Mesendoderm (in vitro differentiated cells): ENCODE measurements at regions not wholly inside any gene's neighbourhood (a gene's known extent, or its start where the extent isn't known, plus 50 kb on each side); places are given as distances from the start of the nearest gene placed in this dataset.

Experiments used
- DNase-seq: peaks from one replicate; pipeline ENCODE4 v3.0.0; 2013
- H2AK5ac ChIP-seq: 2 replicates; pipeline ENCODE4 v1.6.1; 2013; ENCODE audit warnings: low read length, inconsistent platforms
- H2BK120ac ChIP-seq: 2 replicates; pipeline ENCODE4 v1.6.1; 2013; ENCODE audit warnings: low read depth, mild to moderate bottlenecking, low read length, moderate library complexity, mixed read lengths
- H2BK15ac ChIP-seq: replicated peaks from 2 replicates; pipeline ENCODE4 v1.6.1; 2013; ENCODE audit warnings: low read depth, mild to moderate bottlenecking, moderate library complexity
- H2BK5ac ChIP-seq: 2 replicates; pipeline ENCODE4 v1.6.1; 2013; ENCODE audit warnings: low read length, inconsistent platforms
- H3K18ac ChIP-seq: 2 replicates; pipeline ENCODE4 v1.6.1; 2013; ENCODE audit warnings: mild to moderate bottlenecking, low read length, mixed read lengths
- H3K23ac ChIP-seq: one replicate; pipeline ENCODE4 v1.6.1; 2013; ENCODE audit warnings: low read length
- H3K27ac ChIP-seq: 2 replicates; pipeline ENCODE4 v1.5.1; 2013; ENCODE audit warnings: low read depth, mild to moderate bottlenecking, inconsistent platforms, low read length, moderate library complexity
- H3K27me3 ChIP-seq: 2 replicates; pipeline ENCODE4 v1.6.1; 2013; ENCODE audit warnings: low read length, control low read depth, mild to moderate bottlenecking, inconsistent platforms; ENCODE audit not compliant: insufficient read depth, poor library complexity
- H3K36me3 ChIP-seq: 2 replicates; pipeline ENCODE4 v1.6.1; 2013; ENCODE audit warnings: low read length, inconsistent platforms; ENCODE audit not compliant: control insufficient read depth, insufficient read depth
- H3K4ac ChIP-seq: one replicate; pipeline ENCODE4 v1.6.1; 2013; ENCODE audit warnings: low read depth, mild to moderate bottlenecking, low read length, moderate library complexity
- H3K4me1 ChIP-seq: 2 replicates; pipeline ENCODE4 v1.6.1; 2013; ENCODE audit warnings: low read depth, low read length, inconsistent platforms; ENCODE audit not compliant: control insufficient read depth
- H3K4me2 ChIP-seq: 2 replicates; pipeline ENCODE4 v1.6.1; 2013; ENCODE audit warnings: low read length
- H3K4me3 ChIP-seq: 2 replicates; pipeline ENCODE4 v1.5.1; 2013; ENCODE audit warnings: mild to moderate bottlenecking, low read length
- H3K56ac ChIP-seq: one replicate; pipeline ENCODE4 v1.6.1; 2013; ENCODE audit warnings: low read length
- H3K79me1 ChIP-seq: 2 replicates; pipeline ENCODE4 v1.6.1; 2013; ENCODE audit warnings: low read length, inconsistent platforms
- H3K79me2 ChIP-seq: 2 replicates; pipeline ENCODE4 v1.6.1; 2013; ENCODE audit warnings: mild to moderate bottlenecking, low read length; ENCODE audit not compliant: control insufficient read depth, insufficient read depth
- H3K9ac ChIP-seq: 2 replicates; pipeline ENCODE4 v1.6.1; 2013; ENCODE audit warnings: low read length, inconsistent platforms
- H4K5ac ChIP-seq: one replicate; pipeline ENCODE4 v1.6.1; 2013; ENCODE audit warnings: low read length
- H4K8ac ChIP-seq: one replicate; pipeline ENCODE4 v1.6.1; 2013; ENCODE audit warnings: low read depth, mild to moderate bottlenecking, control low read depth, low read length, moderate library complexity
- WGBS: extraction: QIAGEN DNeasy Blood & Tissue Kit; methylation state at CpG from one replicate; pipeline ENCODE4 v1.1.7; 2013; ENCODE audit warnings: low lambda C conversion rate, missing lambda C conversion rate; ENCODE audit not compliant: insufficient coverage; ENCODE audit errors: extremely low coverage; 5-methylcytosine and 5-hydroxymethylcytosine counted together

DNA sequence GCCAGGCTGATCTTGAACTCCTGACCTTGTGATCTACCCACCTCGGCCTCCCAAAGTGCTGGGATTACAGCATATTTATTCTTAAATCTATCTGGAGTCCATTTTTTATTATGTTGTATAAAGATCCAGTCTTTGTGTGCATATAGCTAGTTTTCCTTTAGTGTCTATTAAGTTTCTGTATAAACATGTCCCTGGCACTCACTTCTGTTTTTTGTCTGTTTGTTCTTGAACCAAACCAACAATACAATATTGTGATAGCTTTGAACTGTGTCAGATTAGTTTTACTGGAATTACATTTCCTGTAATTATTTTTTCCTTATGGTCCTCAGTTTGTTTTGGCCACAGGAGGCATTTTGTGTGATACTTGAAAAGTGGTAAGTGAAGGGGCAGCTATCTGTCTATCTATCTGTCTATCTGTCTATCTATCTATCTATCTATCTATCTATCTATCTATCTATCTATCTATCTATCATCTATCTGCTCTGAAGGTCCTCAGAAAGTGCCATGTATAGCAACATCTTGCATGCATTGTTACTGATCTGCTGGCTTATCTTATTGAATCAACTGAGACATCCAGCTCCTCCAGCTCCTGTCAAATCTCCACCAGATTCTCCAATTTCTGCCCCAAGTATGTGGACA, 70.9 kb upstream of the ACVR1 start:
- Histone ChIP-seq H3K4me3 (no peak overlapping the region), H3K9ac (no peak overlapping the region), H3K27me3 (no peaks in the 10 kb centered on the region), H3K23ac (no peak overlapping the region), H3K27ac (no peak overlapping the region), H3K4me1 (no peaks in the 10 kb centered on the region), H3K79me1 (no peaks in the 10 kb centered on the region), H4K8ac (no peak overlapping the region), H3K18ac (no peak overlapping the region), H4K5ac (no peak overlapping the region), H3K4me2 (no peak overlapping the region), H2BK120ac (no peak overlapping the region), H2BK5ac (no peak overlapping the region), H3K36me3 (no peaks in the 10 kb centered on the region), H2AK5ac (no peak overlapping the region), H2BK15ac (no peak overlapping the region), H3K79me2 (no peaks in the 10 kb centered on the region), H3K4ac (no peak overlapping the region), H3K56ac (no peak overlapping the region)
- no CpG with 5 or more reads among the region's 1 CpG for WGBS
- DNase-seq, result no peak

DNA sequence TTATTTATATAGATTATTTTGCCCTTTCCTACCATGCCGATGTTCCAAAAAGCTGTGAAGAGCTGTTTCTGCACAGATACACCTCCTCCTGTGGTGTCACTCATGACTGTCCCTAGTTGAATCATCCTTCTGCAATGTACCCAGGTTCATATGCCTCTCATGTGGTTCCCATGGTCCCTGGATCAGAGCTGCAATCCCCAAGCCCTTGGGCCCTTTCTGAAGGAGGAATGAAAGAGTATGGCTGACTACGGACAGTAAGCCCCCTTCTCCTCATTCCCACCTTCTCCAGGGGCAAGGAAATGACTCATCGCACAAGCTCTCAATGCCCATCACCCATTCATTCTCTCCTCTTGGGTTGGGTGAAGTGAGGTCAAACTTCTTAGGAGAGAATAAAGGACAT, 63.9 kb upstream of the ACVR1 start:
- H3K27ac ChIP-seq, result no peak overlapping the region
- H3K4me1 ChIP-seq, result peaks cover 5% of the 10 kb centered on the region
- DNase-seq, result peak; percentile 70
- peak overlapping the region; percentile 19 for H3K18ac ChIP-seq
- peak overlapping the region; percentile 98 for H2AK5ac ChIP-seq
- no peaks in the 10 kb centered on the region for H3K36me3 ChIP-seq
- no peak overlapping the region for H3K9ac ChIP-seq
- peak overlapping the region; percentile 5 for H2BK120ac ChIP-seq
- peak overlapping the region; percentile 65 for H3K56ac ChIP-seq
- H4K5ac ChIP-seq, result no peak overlapping the region
- no peaks in the 10 kb centered on the region for H3K79me1 ChIP-seq
- no peak overlapping the region for H2BK15ac ChIP-seq
- no CpG with 5 or more reads among the region's 3 CpGs for WGBS
- H3K23ac ChIP-seq, result no peak overlapping the region
- H3K4me3 ChIP-seq, result no peak overlapping the region
- peak overlapping the region; percentile 69 for H2BK5ac ChIP-seq
- no peaks in the 10 kb centered on the region for H3K27me3 ChIP-seq
- no peak overlapping the region for H3K4me2 ChIP-seq
- no peaks in the 10 kb centered on the region for H3K79me2 ChIP-seq
- H4K8ac ChIP-seq, result no peak overlapping the region
- no peak overlapping the region for H3K4ac ChIP-seq

DNA sequence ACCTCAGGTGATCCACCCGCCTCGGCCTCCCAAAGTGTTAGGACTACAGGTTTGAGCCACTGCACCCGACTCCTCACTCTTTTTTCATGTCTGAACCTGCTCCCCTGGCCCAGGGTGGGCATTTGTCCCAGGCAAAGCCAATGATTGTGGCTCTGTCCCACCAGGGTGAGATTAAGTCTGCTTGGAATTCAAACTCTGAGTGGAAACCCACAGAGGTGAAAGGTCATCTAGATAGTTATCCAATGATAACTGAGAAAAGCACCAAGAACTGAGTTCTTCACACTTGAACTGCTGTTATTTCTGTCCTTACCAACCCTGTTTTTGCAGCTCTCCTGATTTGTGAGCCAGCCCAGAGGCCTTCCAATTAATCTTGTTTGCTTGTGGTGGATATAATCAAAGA, 62.4 kb upstream of the ACVR1 start:
- H2BK5ac ChIP-seq, result peak overlapping the region; percentile 71
- H4K5ac ChIP-seq, result no peak overlapping the region
- H3K4me1 ChIP-seq, result peaks cover 19% of the 10 kb centered on the region
- no peaks in the 10 kb centered on the region for H3K36me3 ChIP-seq
- peak overlapping the region; percentile 36 for H2BK15ac ChIP-seq
- no peak overlapping the region for H3K56ac ChIP-seq
- no CpG with 5 or more reads among the region's 3 CpGs for WGBS
- H3K4ac ChIP-seq, result no peak overlapping the region
- no peak overlapping the region for H3K4me3 ChIP-seq
- peak; percentile 82 for DNase-seq
- no peaks in the 10 kb centered on the region for H3K79me2 ChIP-seq
- no peaks in the 10 kb centered on the region for H3K79me1 ChIP-seq
- H3K9ac ChIP-seq, result no peak overlapping the region
- H3K4me2 ChIP-seq, result no peak overlapping the region
- H3K18ac ChIP-seq, result peak overlapping the region; percentile 56
- H3K23ac ChIP-seq, result no peak overlapping the region
- no peaks in the 10 kb centered on the region for H3K27me3 ChIP-seq
- no peak overlapping the region for H4K8ac ChIP-seq
- H2BK120ac ChIP-seq, result peak overlapping the region; percentile 92
- H3K27ac ChIP-seq, result peak overlapping the region; percentile 82
- no peak overlapping the region for H2AK5ac ChIP-seq

DNA sequence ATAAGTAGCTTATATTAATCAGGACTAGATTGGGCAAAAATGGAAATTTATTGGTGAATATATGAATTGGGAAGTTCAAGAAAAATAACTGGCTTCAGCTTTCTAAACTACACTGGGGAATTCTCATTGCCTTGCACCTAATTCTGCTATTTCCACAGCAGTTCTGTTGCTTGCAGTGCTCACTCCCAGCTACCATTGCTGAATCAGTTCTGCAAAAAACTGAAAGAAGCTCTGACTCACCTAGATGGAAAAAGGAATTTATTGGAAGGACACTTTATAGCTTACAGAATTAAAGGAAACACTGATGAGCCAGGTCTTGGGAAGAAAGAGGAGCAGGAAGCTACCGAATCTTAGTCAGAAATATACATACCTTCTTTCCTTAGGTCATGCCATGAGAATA, 60.3 kb upstream of the ACVR1 start:
- Histone ChIP-seq H2BK15ac (no peak overlapping the region), H3K79me1 (no peaks in the 10 kb centered on the region), H3K79me2 (no peaks in the 10 kb centered on the region), H3K4me2 (no peak overlapping the region), H3K4me3 (no peak overlapping the region), H3K27ac (no peak overlapping the region), H2BK5ac (no peak overlapping the region), H3K4me1 (peaks cover 31% of the 10 kb centered on the region), H2AK5ac (no peak overlapping the region), H3K36me3 (no peaks in the 10 kb centered on the region), H3K4ac (peak overlapping the region; percentile 16), H3K9ac (no peak overlapping the region), H2BK120ac (peak overlapping the region; percentile 45), H3K56ac (no peak overlapping the region), H4K5ac (no peak overlapping the region), H3K18ac (peak overlapping the region; percentile 39), H3K27me3 (peaks cover 1% of the 10 kb centered on the region), H3K23ac (no peak overlapping the region), H4K8ac (no peak overlapping the region)
- no CpG with 5 or more reads among the region's 1 CpG for WGBS
- no peak for DNase-seq

DNA sequence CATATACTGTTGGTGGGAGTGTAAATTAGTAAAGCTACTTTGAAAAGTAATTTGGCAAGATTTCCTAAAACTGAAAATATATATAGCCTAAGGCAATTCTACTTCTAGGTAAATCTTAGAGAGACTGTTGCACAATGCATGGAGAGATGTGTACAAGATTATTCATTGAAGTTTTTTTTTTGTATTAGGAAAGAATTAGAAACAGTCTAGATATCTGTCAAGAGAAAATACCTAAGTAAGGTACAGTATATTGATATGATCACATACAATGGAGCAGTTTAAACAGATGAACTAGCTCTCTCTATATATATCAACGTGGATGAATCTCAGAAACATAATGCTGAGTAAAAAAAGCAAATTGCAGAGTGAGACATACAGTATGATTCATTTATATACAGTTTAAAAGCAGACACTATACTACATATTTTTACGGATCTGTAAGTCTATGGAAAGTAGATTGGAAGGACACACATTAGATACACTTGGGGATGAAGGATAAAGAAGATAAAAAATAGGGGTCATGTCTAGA, 59.3 kb upstream of the ACVR1 start:
- Histone ChIP-seq H2BK15ac (no peak overlapping the region), H3K36me3 (no peaks in the 10 kb centered on the region), H2AK5ac (no peak overlapping the region), H2BK120ac (no peak overlapping the region), H3K4me2 (no peak overlapping the region), H3K9ac (no peak overlapping the region), H2BK5ac (no peak overlapping the region), H3K56ac (no peak overlapping the region), H3K4me3 (no peak overlapping the region), H3K18ac (no peak overlapping the region), H4K8ac (no peak overlapping the region), H3K23ac (no peak overlapping the region), H3K79me2 (no peaks in the 10 kb centered on the region), H3K4ac (no peak overlapping the region), H3K4me1 (peaks cover 31% of the 10 kb centered on the region), H3K27me3 (peaks cover 3% of the 10 kb centered on the region), H3K79me1 (no peaks in the 10 kb centered on the region), H3K27ac (no peak overlapping the region), H4K5ac (no peak overlapping the region)
- no CpG with 5 or more reads among the region's 2 CpGs for WGBS
- DNase-seq, result no peak
